GM12872 (cell line): ENCODE measurements at regions not wholly inside any gene's neighbourhood (a gene's known extent, or its start where the extent isn't known, plus 50 kb on each side); places are given as distances from the start of the nearest gene placed in this dataset.

Source experiments
- TF ChIP-seq, protein P1 (sequence below): IDR thresholded peaks from 3 replicates; pipeline ENCODE4 v1.5.1; 2011; ENCODE audit warnings: low read depth, mild to moderate bottlenecking, low read length, moderate library complexity; ENCODE audit not compliant: insufficient read depth

DNA sequence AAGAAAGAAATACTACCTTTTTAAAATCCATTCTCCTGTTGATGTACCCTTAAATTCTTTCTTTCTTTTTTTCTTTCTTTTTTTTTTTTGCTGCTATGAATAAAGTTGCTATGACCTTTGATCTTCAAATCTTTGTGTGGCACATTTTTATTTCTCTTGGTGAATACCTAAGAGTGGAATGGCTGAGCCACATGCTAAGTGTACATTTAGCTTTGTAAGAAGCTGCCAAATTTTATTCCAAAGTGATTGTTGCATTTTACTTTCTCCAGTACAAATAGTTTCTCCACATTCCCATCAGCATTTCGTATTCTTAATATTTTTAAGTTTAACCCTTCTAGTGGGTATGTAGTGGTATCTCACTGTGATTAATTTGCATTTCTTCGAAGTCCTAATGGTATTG lies 88.8 kb upstream of the RAB27B start:
- TF ChIP-seq, protein P1, sequence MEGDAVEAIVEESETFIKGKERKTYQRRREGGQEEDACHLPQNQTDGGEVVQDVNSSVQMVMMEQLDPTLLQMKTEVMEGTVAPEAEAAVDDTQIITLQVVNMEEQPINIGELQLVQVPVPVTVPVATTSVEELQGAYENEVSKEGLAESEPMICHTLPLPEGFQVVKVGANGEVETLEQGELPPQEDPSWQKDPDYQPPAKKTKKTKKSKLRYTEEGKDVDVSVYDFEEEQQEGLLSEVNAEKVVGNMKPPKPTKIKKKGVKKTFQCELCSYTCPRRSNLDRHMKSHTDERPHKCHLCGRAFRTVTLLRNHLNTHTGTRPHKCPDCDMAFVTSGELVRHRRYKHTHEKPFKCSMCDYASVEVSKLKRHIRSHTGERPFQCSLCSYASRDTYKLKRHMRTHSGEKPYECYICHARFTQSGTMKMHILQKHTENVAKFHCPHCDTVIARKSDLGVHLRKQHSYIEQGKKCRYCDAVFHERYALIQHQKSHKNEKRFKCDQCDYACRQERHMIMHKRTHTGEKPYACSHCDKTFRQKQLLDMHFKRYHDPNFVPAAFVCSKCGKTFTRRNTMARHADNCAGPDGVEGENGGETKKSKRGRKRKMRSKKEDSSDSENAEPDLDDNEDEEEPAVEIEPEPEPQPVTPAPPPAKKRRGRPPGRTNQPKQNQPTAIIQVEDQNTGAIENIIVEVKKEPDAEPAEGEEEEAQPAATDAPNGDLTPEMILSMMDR: no peak

DNA sequence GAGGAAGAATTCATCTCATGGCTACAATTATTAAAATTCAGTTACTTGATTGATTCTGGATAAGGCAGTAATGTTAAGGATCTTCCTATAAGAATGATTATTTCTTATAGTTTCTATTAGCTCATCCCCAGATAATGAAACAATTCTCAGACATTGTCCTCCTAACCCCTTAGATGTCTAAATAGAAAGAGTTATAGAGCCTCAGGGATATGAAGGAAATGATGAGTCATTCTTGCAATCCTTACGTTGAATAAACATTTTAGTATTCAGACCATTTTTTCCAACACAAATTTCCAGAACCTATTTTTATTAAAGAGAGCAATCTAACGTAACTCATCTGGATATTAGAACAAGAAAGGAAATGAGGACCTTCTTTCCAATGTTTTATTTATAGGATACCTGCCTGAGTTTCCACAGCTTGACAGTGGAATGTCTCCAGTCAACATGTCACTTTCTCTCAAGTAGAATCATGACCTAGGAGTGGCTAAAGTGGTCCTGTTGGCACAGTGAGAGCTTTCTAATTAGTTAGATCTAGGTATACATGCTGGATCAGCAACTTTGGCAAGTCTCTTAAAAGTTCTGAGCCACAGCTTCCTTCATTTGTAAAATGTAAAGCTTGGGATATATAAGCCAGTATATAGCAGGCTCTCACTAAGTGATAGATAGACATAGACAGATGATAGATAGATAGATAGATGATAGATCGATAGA lies 88.0 kb upstream of the RAB27B start:
- TF ChIP-seq, protein P1: no peak

DNA sequence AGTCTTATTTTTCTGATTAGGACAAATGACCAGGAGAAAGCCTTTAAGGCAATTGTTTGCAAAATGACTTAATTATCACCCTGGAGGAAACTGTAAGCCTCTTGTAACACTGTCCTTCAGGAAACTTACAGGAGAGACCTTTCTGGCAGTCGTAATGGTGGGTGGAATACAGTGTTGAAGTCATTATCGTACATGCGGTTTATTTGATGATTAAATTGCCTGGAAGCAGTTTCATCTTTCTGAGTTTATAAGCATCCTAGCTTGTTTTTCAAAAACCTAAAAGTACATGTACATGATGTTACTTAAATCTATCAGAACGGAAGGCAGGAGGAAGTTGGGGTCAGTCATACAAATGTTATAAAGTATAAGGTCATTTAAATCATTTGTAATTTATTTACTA lies 86.2 kb upstream of the RAB27B start:
- TF ChIP-seq, protein P1: no peak

DNA sequence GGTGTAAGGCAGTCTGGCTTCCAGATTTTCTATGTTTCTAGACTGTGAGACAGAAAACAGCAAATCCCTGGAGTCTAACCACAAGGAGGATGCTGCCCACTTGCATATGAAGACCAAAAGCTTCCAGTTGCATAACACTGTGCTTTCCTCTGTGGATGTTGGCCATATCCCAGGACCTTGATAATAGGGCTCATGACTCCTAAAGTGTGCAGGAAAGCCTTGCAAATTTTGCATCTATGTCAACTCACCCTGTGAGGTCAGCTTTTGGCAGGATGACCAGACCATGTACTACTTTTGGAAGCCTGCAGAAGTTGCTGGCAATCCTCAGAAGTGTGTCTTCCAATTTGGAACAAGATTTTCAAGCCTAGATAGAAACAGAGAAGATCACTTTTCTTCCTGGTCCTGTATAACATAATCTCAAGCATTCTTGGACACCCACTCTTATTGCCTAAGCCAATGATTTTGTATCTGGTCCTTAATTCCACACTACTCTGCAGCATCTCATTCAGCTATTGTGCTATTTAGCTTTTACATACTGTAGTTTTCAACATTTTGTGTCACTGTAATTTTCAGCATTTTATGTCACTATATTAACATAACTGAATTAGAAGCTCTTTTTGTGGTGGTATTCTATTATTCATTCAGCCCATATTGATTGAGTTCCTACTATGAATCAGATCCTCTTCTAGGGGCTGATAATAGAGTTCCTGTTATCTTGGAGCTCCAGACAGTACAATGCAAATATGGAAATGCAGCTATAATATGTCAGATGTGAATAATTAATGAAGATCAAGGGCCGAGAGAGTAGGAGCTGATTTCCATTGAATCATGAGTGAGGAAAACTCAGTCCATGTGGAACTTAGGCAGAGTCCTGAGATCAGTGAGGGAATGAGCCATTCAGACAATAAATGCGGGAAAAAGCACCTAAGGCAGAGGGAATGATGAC lies 85.3 kb upstream of the RAB27B start:
- TF ChIP-seq, protein P1: no peak

DNA sequence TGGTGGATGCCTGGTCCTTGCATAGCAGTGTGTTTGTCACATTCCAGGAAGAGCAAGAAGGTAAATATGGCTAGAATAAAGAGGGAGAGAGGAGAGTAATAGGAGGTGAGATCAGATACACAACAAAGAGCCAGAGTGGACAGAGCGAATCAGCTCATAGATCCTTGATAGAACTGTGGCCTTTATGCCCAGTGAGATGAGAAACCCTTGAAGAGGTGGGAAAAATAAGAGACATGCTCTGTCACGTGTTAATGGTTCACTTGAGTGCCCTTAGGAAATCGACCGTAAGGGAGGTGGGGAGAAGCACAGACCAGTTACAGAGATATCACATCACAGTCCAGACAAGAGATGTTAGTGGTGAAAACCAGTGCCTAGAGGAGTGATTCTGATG lies 84.7 kb upstream of the RAB27B start:
- TF ChIP-seq, protein P1: no peak

DNA sequence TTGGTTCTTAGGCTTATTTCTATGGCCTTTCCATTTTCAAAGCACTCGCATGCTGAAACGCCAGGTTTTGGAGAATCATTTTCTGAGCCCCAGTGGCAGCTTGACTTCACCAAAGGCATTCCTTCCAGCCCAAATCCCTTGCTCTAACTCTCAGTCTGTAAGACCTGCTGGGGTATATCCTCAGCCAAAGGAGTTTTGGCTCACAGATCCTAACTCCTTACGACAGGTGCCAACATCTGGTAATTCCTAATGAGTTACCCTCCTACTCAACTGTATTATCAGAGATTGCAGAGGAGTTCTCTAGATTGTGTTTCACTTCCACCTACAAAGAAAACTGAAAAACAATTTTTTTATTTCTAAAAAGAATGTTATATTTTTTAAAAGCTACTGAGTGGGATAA lies 79.0 kb upstream of the RAB27B start:
- TF ChIP-seq, protein P1: no peak

DNA sequence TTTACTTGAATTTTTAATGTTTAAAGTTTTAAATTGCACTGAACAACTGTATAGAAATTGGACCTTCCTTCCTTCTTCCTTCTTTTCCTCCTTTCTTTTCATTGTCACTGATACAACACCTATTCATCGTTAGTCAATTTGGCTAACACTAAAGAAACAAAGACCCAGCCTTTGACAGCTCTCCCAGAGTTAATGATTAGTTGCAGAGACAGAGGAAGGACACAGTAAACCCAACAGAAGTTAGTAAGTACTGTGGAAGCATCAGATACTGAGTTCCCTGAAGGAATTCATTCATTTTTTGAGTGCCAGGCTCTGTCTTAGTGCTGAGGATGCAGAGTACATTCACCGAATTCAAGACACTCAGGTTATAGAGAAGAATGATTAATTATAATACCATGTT lies 77.9 kb upstream of the RAB27B start:
- TF ChIP-seq, protein P1: no peak
